PFSK-1 (cell line): ENCODE measurements at regions not wholly inside any gene's neighbourhood (a gene's known extent, or its start where the extent isn't known, plus 50 kb on each side); places are given as distances from the start of the nearest gene placed in this dataset.

ENCODE experiments used
- FOXP2 ChIP-seq: optimal IDR thresholded peaks from 2 replicates; pipeline ENCODE3; 2011; ENCODE audit warnings: borderline replicate concordance, control low read depth, inconsistent platforms; ENCODE audit not compliant: insufficient read depth; ENCODE audit errors: extremely low read length, extremely low read depth
- POLR2AphosphoS5 ChIP-seq: IDR thresholded peaks from 2 replicates; pipeline ENCODE4 v1.6.1; 2012; ENCODE audit warnings: low read depth, mild to moderate bottlenecking, control low read depth, low read length, moderate library complexity
- SIN3A ChIP-seq: IDR thresholded peaks from 2 replicates; pipeline ENCODE4 v1.6.1; 2012; ENCODE audit warnings: mild to moderate bottlenecking, low read length, moderate library complexity, borderline replicate concordance; ENCODE audit not compliant: insufficient read depth

DNA sequence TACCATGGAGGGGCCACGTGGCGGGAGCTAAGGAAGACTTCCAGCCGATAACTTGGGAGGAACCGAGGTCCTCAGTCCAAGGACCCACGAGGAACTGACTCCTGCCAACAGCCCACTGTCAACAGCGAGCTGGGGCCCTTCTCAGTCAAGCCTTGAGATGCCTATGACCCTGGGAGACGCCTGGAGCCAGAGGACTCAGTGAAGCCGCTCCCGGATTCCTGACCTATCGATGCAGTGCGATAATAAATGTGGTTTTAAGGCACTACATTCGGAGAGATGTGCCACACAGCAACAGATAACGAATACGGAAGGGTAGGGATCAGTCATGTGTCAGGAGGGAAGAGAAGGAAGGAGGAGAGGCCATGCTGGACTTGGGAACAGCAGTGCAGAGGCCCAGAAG, 208.5 kb downstream of the NFATC2 start:
- TF ChIP-seq FOXP2, result no peak
- TF ChIP-seq POLR2AphosphoS5, result no peak
- TF ChIP-seq SIN3A, result no peak
